Type B pancreatic cell (in vitro differentiated cells): ENCODE measurements at regions not wholly inside any gene's neighbourhood (a gene's known extent, or its start where the extent isn't known, plus 50 kb on each side); places are given as distances from the start of the nearest gene placed in this dataset.

Experiments
- DNase-seq: peaks from one replicate; pipeline ENCODE4 v3.0.0; 2021; ENCODE audit warnings: mixed read lengths; ENCODE audit not compliant: unreplicated experiment; ENCODE audit errors: extremely low spot score
- H3K27ac Mint-ChIP-seq: 2 replicates; pipeline ENCODE4 v1.8.0; 2021; ENCODE audit warnings: mild to moderate bottlenecking, mixed read lengths
- H3K27me3 Mint-ChIP-seq: 2 replicates; pipeline ENCODE4 v1.8.0; 2021; ENCODE audit warnings: mixed read lengths
- H3K36me3 Mint-ChIP-seq: 2 replicates; pipeline ENCODE4 v1.8.0; 2021; ENCODE audit warnings: mixed read lengths
- H3K4me1 Mint-ChIP-seq: one replicate; pipeline ENCODE4 v1.8.0; 2021; ENCODE audit warnings: mixed read lengths; ENCODE audit not compliant: unreplicated experiment
- H3K4me3 Mint-ChIP-seq: 2 replicates; pipeline ENCODE4 v1.8.0; 2021; ENCODE audit warnings: mild to moderate bottlenecking, mixed read lengths
- H3K9me3 Mint-ChIP-seq: 2 replicates; pipeline ENCODE4 v1.8.0; 2021; ENCODE audit warnings: mixed read lengths
- CTCF ChIP-seq: fragments of 200-600 bp; sonication (generic); conservative IDR thresholded peaks from 2 replicates; pipeline ENCODE4 v1.5.0; 2021; ENCODE audit warnings: antibody characterized with exemption, mild to moderate bottlenecking

- TF ChIP-seq CTCF = no peak
- Mint-ChIP-seq H3K27ac (no peak overlapping the region), H3K4me1 (no peaks in the 10 kb centered on the region), H3K27me3 (no peaks in the 10 kb centered on the region), H3K4me3 (no peak overlapping the region), H3K36me3 (no peaks in the 10 kb centered on the region), H3K9me3 (no peaks in the 10 kb centered on the region)
- DNase-seq = no peak
These were observed 560.7 kb upstream of the BOD1L1 start for GRCh38 chr4:14188214-14188613.

DNA sequence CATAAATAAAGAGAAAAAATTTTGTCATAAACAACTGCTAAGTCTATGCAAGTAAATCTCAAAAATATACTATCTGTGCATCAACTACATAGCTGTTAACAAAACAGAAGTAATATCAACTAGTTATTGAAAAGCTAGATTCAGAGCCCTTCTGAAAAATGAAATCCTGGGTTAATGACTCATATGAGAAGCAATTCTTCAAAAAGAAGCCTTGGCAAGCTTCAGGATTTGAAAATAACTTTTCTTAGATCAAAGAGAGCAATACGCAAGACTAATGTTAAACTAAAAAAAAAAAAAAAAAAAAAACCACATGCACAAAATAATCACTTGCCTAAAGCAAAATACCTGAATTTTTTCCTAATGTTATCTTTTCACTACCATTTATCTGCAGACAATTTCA, 566.1 kb upstream of the BOD1L1 start:
- H3K27me3 Mint-ChIP-seq = peaks cover 3% of the 10 kb centered on the region
- no peaks in the 10 kb centered on the region for H3K36me3 Mint-ChIP-seq
- no peak for DNase-seq
- H3K4me1 Mint-ChIP-seq = no peaks in the 10 kb centered on the region
- no peaks in the 10 kb centered on the region for H3K9me3 Mint-ChIP-seq
- no peak for TF ChIP-seq CTCF
- H3K4me3 Mint-ChIP-seq = no peak overlapping the region
- H3K27ac Mint-ChIP-seq = no peak overlapping the region

GRCh38 chr4:14196131-14196530, 568.6 kb upstream of the BOD1L1 start:
- Mint-ChIP-seq H3K36me3 (no peaks in the 10 kb centered on the region), H3K27ac (no peak overlapping the region), H3K4me1 (no peaks in the 10 kb centered on the region), H3K27me3 (peaks cover 6% of the 10 kb centered on the region), H3K4me3 (no peak overlapping the region), H3K9me3 (no peaks in the 10 kb centered on the region)
- no peak for DNase-seq
- no peak for TF ChIP-seq CTCF

- H3K27ac Mint-ChIP-seq = no peak overlapping the region
- no peaks in the 10 kb centered on the region for H3K36me3 Mint-ChIP-seq
- no peaks in the 10 kb centered on the region for H3K4me1 Mint-ChIP-seq
- H3K27me3 Mint-ChIP-seq = no peaks in the 10 kb centered on the region
- no peak overlapping the region for H3K4me3 Mint-ChIP-seq
- H3K9me3 Mint-ChIP-seq = no peaks in the 10 kb centered on the region
- no peak for TF ChIP-seq CTCF
- DNase-seq = no peak
These were observed 587.7 kb upstream of the BOD1L1 start for GRCh38 chr4:14215116-14215770.

DNA sequence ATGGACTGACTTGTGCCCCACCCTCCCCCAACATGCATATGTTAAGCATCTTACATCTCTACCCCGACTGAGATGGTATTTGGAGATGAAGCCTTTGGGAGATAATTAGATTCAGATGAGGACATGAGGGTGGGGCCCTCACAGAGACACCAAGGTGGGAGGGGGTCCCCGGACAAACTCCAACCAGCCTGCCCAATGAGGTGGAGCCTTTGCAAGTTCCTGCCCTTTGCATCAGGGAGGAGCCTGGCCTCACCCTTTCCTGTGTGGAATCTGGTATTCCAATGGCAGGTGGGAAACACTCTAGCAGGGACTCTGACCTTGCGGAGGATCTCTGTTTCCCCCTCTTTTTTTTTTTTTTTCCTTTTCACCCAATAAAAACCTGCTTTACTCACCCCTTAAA, 589.9 kb upstream of the BOD1L1 start:
- TF ChIP-seq CTCF = no peak
- H3K4me1 Mint-ChIP-seq = no peaks in the 10 kb centered on the region
- DNase-seq = no peak
- no peaks in the 10 kb centered on the region for H3K27me3 Mint-ChIP-seq
- H3K27ac Mint-ChIP-seq = no peak overlapping the region
- no peak overlapping the region for H3K4me3 Mint-ChIP-seq
- no peaks in the 10 kb centered on the region for H3K36me3 Mint-ChIP-seq
- no peaks in the 10 kb centered on the region for H3K9me3 Mint-ChIP-seq

GRCh38 chr4:14218641-14219040, 591.1 kb upstream of the BOD1L1 start:
- Mint-ChIP-seq H3K36me3 (no peaks in the 10 kb centered on the region), H3K27ac (no peak overlapping the region), H3K4me1 (no peaks in the 10 kb centered on the region), H3K27me3 (no peaks in the 10 kb centered on the region), H3K9me3 (no peaks in the 10 kb centered on the region), H3K4me3 (no peak overlapping the region)
- DNase-seq = no peak
- TF ChIP-seq CTCF = no peak
